Peyer's patch (tissue), 4 donors: ENCODE measurements at regions not wholly inside any gene's neighbourhood (a gene's known extent, or its start where the extent isn't known, plus 50 kb on each side); places are given as distances from the start of the nearest gene placed in this dataset.

Experiments used
- CTCF ChIP-seq, 6 experiments: fragments of 450-650 bp in 4 of 6; fragments of 200-600 bp in 2 of 6; sonication (generic) in 1 of 6; IDR thresholded peaks; one replicate each; pipeline ENCODE4 v1.5.1; 2017 to 2019; ENCODE audit warnings: antibody characterized with exemption in 6 of 6, mild to moderate bottlenecking in 3 of 6, moderate library complexity in 1 of 6
- POLR2A ChIP-seq, 2 donors: fragments of 450-650 bp; IDR thresholded peaks; one replicate each; pipeline ENCODE4 v1.5.1; 2017; ENCODE audit warnings: antibody characterized with exemption in 2 of 2, mild to moderate bottlenecking in 2 of 2, moderate library complexity in 2 of 2

GRCh38 chr18:25818505-25818904 is 271.9 kb downstream of the SS18 start:
- no peak for TF ChIP-seq POLR2A (IDR thresholded peaks at IDR 0.05)
- no peak for TF ChIP-seq CTCF (IDR thresholded peaks at IDR 0.05)
